ENCODE measurements at regions not wholly inside any gene's neighbourhood (a gene's known extent, or its start where the extent isn't known, plus 50 kb on each side); places are given as distances from the start of the nearest gene placed in this dataset.
A peak's percentile ranks its signal among the peaks of the same experiment; 100 is the strongest.

DNA sequence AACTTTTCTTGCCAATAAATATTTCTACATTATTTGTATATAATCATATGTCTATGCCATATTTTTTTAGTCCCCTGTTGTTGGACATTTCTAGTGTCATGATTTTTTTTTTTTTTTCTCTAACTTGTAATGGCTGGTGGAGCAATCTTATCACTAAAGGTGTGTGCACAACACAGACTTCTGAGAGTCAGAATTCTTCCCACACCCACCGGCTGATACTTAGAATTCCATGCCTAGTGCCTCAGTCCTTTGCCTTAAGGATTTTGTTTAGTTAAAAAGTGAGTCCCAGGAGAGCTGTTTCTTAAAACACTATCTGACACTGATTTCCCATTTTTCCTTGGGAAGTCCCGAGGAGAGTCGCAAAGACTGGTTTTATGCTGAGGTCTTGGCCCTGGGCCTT, 87.7 kb upstream of the BARX2 start:
- no peak overlapping the region for H4K8ac ChIP-seq (ENCODE audit: low read depth, low read length)
- no peaks in the 10 kb centered on the region for H3K79me2 ChIP-seq (ENCODE audit: control insufficient read depth, insufficient read depth, low read length, poor library complexity)
- H3K4me1 ChIP-seq (ENCODE audit: control insufficient read depth in 1 of 2, insufficient read depth in 2 of 2, low read length in 2 of 2) = peaks cover 4 to 17% of the 10 kb centered on the region in 2 experiments
- H3K36me3 ChIP-seq (ENCODE audit: control insufficient read depth in 1 of 2, insufficient read depth in 2 of 2, low read length in 2 of 2) = no peaks in the 10 kb centered on the region
- no peaks in the 10 kb centered on the region for H3K27me3 ChIP-seq (ENCODE audit: insufficient read depth, low read length)
- H2BK12ac ChIP-seq (ENCODE audit: low read length) = peak overlapping the region; percentile 58
- H2AFZ ChIP-seq (ENCODE audit: insufficient read depth, low read length, poor library complexity) = no peak overlapping the region
- H4K91ac ChIP-seq (ENCODE audit: low read depth, low read length) = no peak overlapping the region
- no CpG with 5 or more reads among the region's 3 CpGs for WGBS (ENCODE audit: extremely low coverage, insufficient coverage, insufficient read length)
- no peak overlapping the region for H3K14ac ChIP-seq (ENCODE audit: low read length)
- H3K9ac ChIP-seq (ENCODE audit: low read length) = no peak overlapping the region
- no peaks in the 10 kb centered on the region for H3K9me3 ChIP-seq (ENCODE audit: insufficient read depth, low read depth, low read length)
- H3K18ac ChIP-seq (ENCODE audit: low read length) = no peak overlapping the region
- H2BK5ac ChIP-seq (ENCODE audit: low read depth, low read length, poor library complexity) = no peak overlapping the region
- H3K4me2 ChIP-seq (ENCODE audit: low read length) = no peak overlapping the region
- no peak overlapping the region for H3K4me3 ChIP-seq (ENCODE audit: low read depth, low read length)
- H4K12ac ChIP-seq (ENCODE audit: low read depth, low read length) = no peak overlapping the region
- no peak overlapping the region for H3K27ac ChIP-seq (ENCODE audit: low read depth, low read length)
- H2AK5ac ChIP-seq (ENCODE audit: low read length) = no peak overlapping the region
- no peak overlapping the region for H3K4ac ChIP-seq (ENCODE audit: low read depth, low read length)
- no peak overlapping the region for H2BK120ac ChIP-seq (ENCODE audit: insufficient read depth, low read length, poor library complexity)
- peak; percentile 13 to 67 for DNase-seq
- no peak overlapping the region for H3K23ac ChIP-seq (ENCODE audit: low read length)
- peaks cover 4% of the 10 kb centered on the region for H3K79me1 ChIP-seq (ENCODE audit: low read length)

DNA sequence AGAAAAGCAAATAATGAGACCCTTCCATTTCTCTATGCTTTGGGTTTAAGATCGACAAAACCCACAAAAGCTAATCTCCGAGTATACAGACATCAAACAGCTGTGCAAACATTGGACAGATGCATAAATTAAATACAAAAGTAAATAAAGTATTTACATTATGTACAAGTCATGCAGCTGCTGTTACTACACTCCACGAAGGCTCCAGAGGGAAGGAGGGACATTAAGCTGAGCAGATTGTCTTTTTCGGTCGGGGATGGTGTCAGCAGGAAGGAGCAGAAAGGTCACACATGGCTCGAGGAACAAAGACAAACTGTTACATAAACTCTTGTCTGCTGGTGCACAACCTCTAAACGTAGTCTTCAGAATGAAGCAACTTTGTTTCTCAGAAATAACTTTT, 88.8 kb upstream of the BARX2 start:
- no peaks in the 10 kb centered on the region for H3K9me3 ChIP-seq (ENCODE audit: insufficient read depth, low read depth, low read length)
- WGBS (ENCODE audit: extremely low coverage, insufficient coverage, insufficient read length) = no CpG with 5 or more reads among the region's 7 CpGs

GRCh38 chr11:129285402-129285786, 90.3 kb upstream of the BARX2 start:
- no peak overlapping the region for H4K8ac ChIP-seq (ENCODE audit: low read depth, low read length)
- no peaks in the 10 kb centered on the region for H3K79me2 ChIP-seq (ENCODE audit: control insufficient read depth, insufficient read depth, low read length, poor library complexity)
- H3K9ac ChIP-seq (ENCODE audit: low read length) = no peak overlapping the region
- H3K23ac ChIP-seq (ENCODE audit: low read length) = no peak overlapping the region
- no peak overlapping the region for H3K18ac ChIP-seq (ENCODE audit: low read length)
- no peak overlapping the region for H3K4me3 ChIP-seq (ENCODE audit: low read depth, low read length)
- no peaks in the 10 kb centered on the region for H3K36me3 ChIP-seq (ENCODE audit: control insufficient read depth in 1 of 2, insufficient read depth in 2 of 2, low read length in 2 of 2)
- no peak overlapping the region for H2AFZ ChIP-seq (ENCODE audit: insufficient read depth, low read length, poor library complexity)
- peaks cover 2 to 10% of the 10 kb centered on the region in 2 experiments for H3K4me1 ChIP-seq (ENCODE audit: control insufficient read depth in 1 of 2, insufficient read depth in 2 of 2, low read length in 2 of 2)
- no peak for DNase-seq
- H3K4me2 ChIP-seq (ENCODE audit: low read length) = no peak overlapping the region
- no peaks in the 10 kb centered on the region for H3K27me3 ChIP-seq (ENCODE audit: insufficient read depth, low read length)
- H2AK5ac ChIP-seq (ENCODE audit: low read length) = no peak overlapping the region
- H4K12ac ChIP-seq (ENCODE audit: low read depth, low read length) = no peak overlapping the region
- H4K91ac ChIP-seq (ENCODE audit: low read depth, low read length) = no peak overlapping the region
- H3K9me3 ChIP-seq (ENCODE audit: insufficient read depth, low read depth, low read length) = no peaks in the 10 kb centered on the region
- no peak overlapping the region for H3K4ac ChIP-seq (ENCODE audit: low read depth, low read length)
- no peak overlapping the region for H2BK5ac ChIP-seq (ENCODE audit: low read depth, low read length, poor library complexity)
- no CpG with 5 or more reads among the region's 1 CpG for WGBS (ENCODE audit: extremely low coverage, insufficient coverage, insufficient read length)
- no peak overlapping the region for H2BK120ac ChIP-seq (ENCODE audit: insufficient read depth, low read length, poor library complexity)
- H3K27ac ChIP-seq (ENCODE audit: low read depth, low read length) = no peak overlapping the region
- H3K14ac ChIP-seq (ENCODE audit: low read length) = no peak overlapping the region
- H2BK12ac ChIP-seq (ENCODE audit: low read length) = no peak overlapping the region
- no peaks in the 10 kb centered on the region for H3K79me1 ChIP-seq (ENCODE audit: low read length)

More for the DNA sequence above, 88.8 kb upstream of the BARX2 start:
- H3K4me2 ChIP-seq (ENCODE audit: low read length) = no peak overlapping the region
- no peaks in the 10 kb centered on the region for H3K27me3 ChIP-seq (ENCODE audit: insufficient read depth, low read length)
- no peak overlapping the region for H3K18ac ChIP-seq (ENCODE audit: low read length)
- no peak overlapping the region for H3K23ac ChIP-seq (ENCODE audit: low read length)
- H3K4me3 ChIP-seq (ENCODE audit: low read depth, low read length) = no peak overlapping the region
- no peak overlapping the region for H2BK120ac ChIP-seq (ENCODE audit: insufficient read depth, low read length, poor library complexity)
- H3K14ac ChIP-seq (ENCODE audit: low read length) = no peak overlapping the region
- no peak overlapping the region for H2BK5ac ChIP-seq (ENCODE audit: low read depth, low read length, poor library complexity)
- H4K8ac ChIP-seq (ENCODE audit: low read depth, low read length) = no peak overlapping the region
- no peak overlapping the region for H4K91ac ChIP-seq (ENCODE audit: low read depth, low read length)
- no peak overlapping the region for H2BK12ac ChIP-seq (ENCODE audit: low read length)
- no peak overlapping the region for H2AK5ac ChIP-seq (ENCODE audit: low read length)
- H3K4me1 ChIP-seq (ENCODE audit: control insufficient read depth in 1 of 2, insufficient read depth in 2 of 2, low read length in 2 of 2) = peaks cover 5 to 20% of the 10 kb centered on the region in 2 experiments
- H2AFZ ChIP-seq (ENCODE audit: insufficient read depth, low read length, poor library complexity) = no peak overlapping the region
- H3K4ac ChIP-seq (ENCODE audit: low read depth, low read length) = no peak overlapping the region
- H3K36me3 ChIP-seq (ENCODE audit: control insufficient read depth in 1 of 2, insufficient read depth in 2 of 2, low read length in 2 of 2) = no peaks in the 10 kb centered on the region
- H4K12ac ChIP-seq (ENCODE audit: low read depth, low read length) = no peak overlapping the region
- H3K79me2 ChIP-seq (ENCODE audit: control insufficient read depth, insufficient read depth, low read length, poor library complexity) = no peaks in the 10 kb centered on the region
- H3K79me1 ChIP-seq (ENCODE audit: low read length) = peaks cover 4% of the 10 kb centered on the region
- no peak overlapping the region for H3K27ac ChIP-seq (ENCODE audit: low read depth, low read length)
- no peak for DNase-seq
- H3K9ac ChIP-seq (ENCODE audit: low read length) = no peak overlapping the region

DNA sequence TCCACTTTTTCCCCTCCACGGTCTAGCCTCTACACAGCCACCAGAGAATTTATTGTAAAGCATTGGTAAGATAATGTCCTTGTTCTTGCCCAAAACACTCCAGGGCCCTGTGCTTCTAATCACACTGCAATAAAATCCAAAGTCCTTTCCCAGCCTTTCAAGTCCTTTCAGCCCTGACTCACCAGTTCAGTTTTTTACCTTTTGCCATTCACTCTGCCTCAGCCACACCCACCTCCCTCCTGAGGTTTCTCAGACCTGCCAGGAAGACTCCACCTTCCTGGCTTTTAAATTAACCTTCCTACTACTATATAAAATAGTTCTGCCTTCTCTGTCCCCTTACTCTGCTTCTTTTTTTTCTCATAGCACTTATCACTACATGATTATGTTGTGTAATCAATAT, 91.0 kb upstream of the ARHGAP32 start:
- H3K4me1 ChIP-seq (ENCODE audit: control insufficient read depth in 1 of 2, insufficient read depth in 2 of 2, low read length in 2 of 2) = peaks cover 5 to 15% of the 10 kb centered on the region in 2 experiments
- peak overlapping the region; percentile 57 for H4K8ac ChIP-seq (ENCODE audit: low read depth, low read length)
- H3K4me3 ChIP-seq (ENCODE audit: low read depth, low read length) = no peak overlapping the region
- H3K9me3 ChIP-seq (ENCODE audit: insufficient read depth, low read depth, low read length) = no peaks in the 10 kb centered on the region
- H3K9ac ChIP-seq (ENCODE audit: low read length) = no peak overlapping the region
- H2BK5ac ChIP-seq (ENCODE audit: low read depth, low read length, poor library complexity) = peak overlapping the region; percentile 11
- no peak for DNase-seq
- H3K23ac ChIP-seq (ENCODE audit: low read length) = no peak overlapping the region
- H2AK5ac ChIP-seq (ENCODE audit: low read length) = no peak overlapping the region
- no peaks in the 10 kb centered on the region for H3K36me3 ChIP-seq (ENCODE audit: control insufficient read depth in 1 of 2, insufficient read depth in 2 of 2, low read length in 2 of 2)
- peak overlapping the region; percentile 58 for H2BK12ac ChIP-seq (ENCODE audit: low read length)
- H3K18ac ChIP-seq (ENCODE audit: low read length) = no peak overlapping the region
- H4K12ac ChIP-seq (ENCODE audit: low read depth, low read length) = no peak overlapping the region
- no CpG with 5 or more reads among the region's 1 CpG for WGBS (ENCODE audit: extremely low coverage, insufficient coverage, insufficient read length)
- H3K27ac ChIP-seq (ENCODE audit: low read depth, low read length) = no peak overlapping the region
- no peak overlapping the region for H2BK120ac ChIP-seq (ENCODE audit: insufficient read depth, low read length, poor library complexity)
- no peak overlapping the region for H2AFZ ChIP-seq (ENCODE audit: insufficient read depth, low read length, poor library complexity)
- peaks cover 6% of the 10 kb centered on the region for H3K79me2 ChIP-seq (ENCODE audit: control insufficient read depth, insufficient read depth, low read length, poor library complexity)
- no peaks in the 10 kb centered on the region for H3K27me3 ChIP-seq (ENCODE audit: insufficient read depth, low read length)
- H3K4ac ChIP-seq (ENCODE audit: low read depth, low read length) = no peak overlapping the region
- H3K79me1 ChIP-seq (ENCODE audit: low read length) = peaks cover 8% of the 10 kb centered on the region
- H4K91ac ChIP-seq (ENCODE audit: low read depth, low read length) = no peak overlapping the region
- no peak overlapping the region for H3K14ac ChIP-seq (ENCODE audit: low read length)
- no peak overlapping the region for H3K4me2 ChIP-seq (ENCODE audit: low read length)
